ENCODE measurements at regions not wholly inside any gene's neighbourhood (a gene's known extent, or its start where the extent isn't known, plus 50 kb on each side); places are given as distances from the start of the nearest gene placed in this dataset.
"Not testable (repeated sequence)": the region's sequence is repeated elsewhere in the genome, so short reads cannot be mapped to it uniquely, and the experiment has no call there.

GRCh38 chr2:216776066-216776850, 80.9 kb upstream of the IGFBP5 start:
- DNase-seq: no peak
- intact Hi-C loops (cut with DNase I): no loop called here

- no peak for DNase-seq
- intact Hi-C loops (cut with DNase I): no loop called here
Measured at GRCh38 chr2:216775043-216775453, 79.7 kb upstream of the IGFBP5 start.

GRCh38 chr2:216774620-216775019, 79.3 kb upstream of the IGFBP5 start:
- no peak for DNase-seq
- intact Hi-C loops (cut with DNase I): no loop called here

GRCh38 chr2:216774180-216774579, 78.8 kb upstream of the IGFBP5 start:
- intact Hi-C loops (cut with DNase I): no loop called here
- no peak for DNase-seq

- intact Hi-C loops (cut with DNase I): no loop called here
- DNase-seq: peak in 2 of 10 donors; percentile 77 to 81
Measured at GRCh38 chr2:216773072-216773471, 77.7 kb upstream of the IGFBP5 start.

- intact Hi-C loops (cut with DNase I): no loop called here
- no peak for DNase-seq
Measured at GRCh38 chr2:216770717-216771116, 75.4 kb upstream of the IGFBP5 start.

GRCh38 chr2:216770050-216770449, 74.7 kb upstream of the IGFBP5 start:
- no peak for DNase-seq
- intact Hi-C loops (cut with DNase I): no loop called here

- DNase-seq: no peak
- intact Hi-C loops (cut with DNase I): no loop called here
Measured at GRCh38 chr2:216769626-216770025, 74.3 kb upstream of the IGFBP5 start.

- no peak for DNase-seq
Measured at GRCh38 chr2:216768908-216769411, 73.6 kb upstream of the IGFBP5 start.

GRCh38 chr2:216765761-216766262, 70.5 kb upstream of the IGFBP5 start:
- DNase-seq: no peak

More at GRCh38 chr2:216768908-216769411, 73.6 kb upstream of the IGFBP5 start:
- intact Hi-C loops (cut with DNase I): no loop called here

GRCh38 chr2:216763396-216763795, 68.0 kb upstream of the IGFBP5 start:
- intact Hi-C loops (cut with DNase I): no loop called here

More at GRCh38 chr2:216765761-216766262, 70.5 kb upstream of the IGFBP5 start:
- intact Hi-C loops (cut with DNase I): no loop called here

GRCh38 chr2:216761809-216762208, 66.5 kb upstream of the IGFBP5 start:
- intact Hi-C loops (cut with DNase I): no loop called here
- no peak for DNase-seq

More at GRCh38 chr2:216763396-216763795, 68.0 kb upstream of the IGFBP5 start:
- no peak for DNase-seq

- intact Hi-C loops (cut with DNase I): no loop called here
- no peak for DNase-seq
Measured at GRCh38 chr2:216761133-216761532, 65.8 kb upstream of the IGFBP5 start.

- intact Hi-C loops (cut with DNase I): no loop called here
- DNase-seq: no peak
Measured at GRCh38 chr2:216758256-216759155, 63.2 kb upstream of the IGFBP5 start.

- intact Hi-C loops (cut with DNase I): no loop called here
- no peak for DNase-seq
Measured at GRCh38 chr2:216757532-216757931, 62.2 kb upstream of the IGFBP5 start.

- no peak for DNase-seq
- intact Hi-C loops (cut with DNase I): no loop called here
Measured at GRCh38 chr2:216756435-216756834, 61.1 kb upstream of the IGFBP5 start.

- DNase-seq: no peak
Measured at GRCh38 chr2:216754812-216755211, 59.5 kb upstream of the IGFBP5 start.

GRCh38 chr2:216754336-216754735, 59.0 kb upstream of the IGFBP5 start:
- no peak for DNase-seq
- intact Hi-C loops (cut with DNase I): no loop called here

More at GRCh38 chr2:216754812-216755211, 59.5 kb upstream of the IGFBP5 start:
- intact Hi-C loops (cut with DNase I): no loop called here

GRCh38 chr2:216752855-216753505, 57.6 kb upstream of the IGFBP5 start:
- DNase-seq: no peak
- intact Hi-C loops (cut with DNase I): no loop called here

- DNase-seq; intact Hi-C loops (cut with DNase I): not testable (repeated sequence)
Measured at GRCh38 chr2:216750750-216751149, 55.4 kb upstream of the IGFBP5 start.
